ENCODE measurements at regions not wholly inside any gene's neighbourhood (a gene's known extent, or its start where the extent isn't known, plus 50 kb on each side); places are given as distances from the start of the nearest gene placed in this dataset.
A peak's percentile ranks its signal among the peaks of the same experiment; 100 is the strongest.
"Not testable (repeated sequence)": the region's sequence is repeated elsewhere in the genome, so short reads cannot be mapped to it uniquely, and the experiment has no call there.

GRCh38 chr7:82624337-82624736 lies 180.8 kb upstream of the CACNA2D1 start:
- peak; percentile 94 for DNase-seq

GRCh38 chr7:82623812-82624211 lies 180.2 kb upstream of the CACNA2D1 start:
- peak; percentile 40 for DNase-seq

GRCh38 chr7:82617156-82617555 lies 173.6 kb upstream of the CACNA2D1 start:
- no peak for DNase-seq

GRCh38 chr7:82616059-82616728 lies 172.6 kb upstream of the CACNA2D1 start:
- no peak for DNase-seq

- no peak for DNase-seq
Observed at GRCh38 chr7:82615527-82615926, 171.9 kb upstream of the CACNA2D1 start.

- DNase-seq = no peak
Observed at GRCh38 chr7:82609746-82610145, 166.2 kb upstream of the CACNA2D1 start.

GRCh38 chr7:82605247-82605864 lies 161.8 kb upstream of the CACNA2D1 start:
- peak; percentile 37 for DNase-seq

- DNase-seq = no peak
Observed at GRCh38 chr7:82602066-82602465, 158.5 kb upstream of the CACNA2D1 start.

- peak; percentile 23 for DNase-seq
Observed at GRCh38 chr7:82600531-82600930, 157.0 kb upstream of the CACNA2D1 start.

GRCh38 chr7:82599895-82600294 lies 156.3 kb upstream of the CACNA2D1 start:
- no peak for DNase-seq

- DNase-seq = peak; percentile 76
Observed at GRCh38 chr7:82598958-82599357, 155.4 kb upstream of the CACNA2D1 start.

GRCh38 chr7:82595795-82596194 lies 152.2 kb upstream of the CACNA2D1 start:
- not testable (repeated sequence) for DNase-seq

- no peak for DNase-seq
Observed at GRCh38 chr7:82595176-82595575, 151.6 kb upstream of the CACNA2D1 start.

- DNase-seq = no peak
Observed at GRCh38 chr7:82594665-82595064, 151.1 kb upstream of the CACNA2D1 start.

GRCh38 chr7:82593780-82594179 lies 150.2 kb upstream of the CACNA2D1 start:
- DNase-seq = peak; percentile 30

GRCh38 chr7:82592416-82592815 lies 148.8 kb upstream of the CACNA2D1 start:
- no peak for DNase-seq

- DNase-seq = no peak
Observed at GRCh38 chr7:82579047-82579446, 135.5 kb upstream of the CACNA2D1 start.

GRCh38 chr7:82578430-82578829 lies 134.9 kb upstream of the CACNA2D1 start:
- DNase-seq = no peak

GRCh38 chr7:82572195-82572880 lies 128.8 kb upstream of the CACNA2D1 start:
- peak; percentile 80 for DNase-seq

GRCh38 chr7:82571047-82571446 lies 127.5 kb upstream of the CACNA2D1 start:
- not testable (repeated sequence) for DNase-seq

GRCh38 chr7:82567841-82568240 lies 124.3 kb upstream of the CACNA2D1 start:
- no peak for DNase-seq

- no peak for DNase-seq
Observed at GRCh38 chr7:82567356-82567755, 123.8 kb upstream of the CACNA2D1 start.

GRCh38 chr7:82566752-82567151 lies 123.2 kb upstream of the CACNA2D1 start:
- no peak for DNase-seq

GRCh38 chr7:82562716-82563404 lies 119.3 kb upstream of the CACNA2D1 start:
- peak; percentile 82 for DNase-seq

Data from HCEC 1CT (cell line).